ENCODE measurements at regions not wholly inside any gene's neighbourhood (a gene's known extent, or its start where the extent isn't known, plus 50 kb on each side); places are given as distances from the start of the nearest gene placed in this dataset.

- TF ChIP-seq POLR2AphosphoS5 (IDR thresholded peaks at IDR 0.05; ENCODE audit: low read depth, low read length) (no peak), POLR2A (IDR thresholded peaks at IDR 0.05; ENCODE audit: low read depth, low read length) (no peak), TAF1 (IDR thresholded peaks at IDR 0.05; ENCODE audit: low read depth, low read length) (no peak), SPI1 (IDR thresholded peaks at IDR 0.05; ENCODE audit: low read depth, low read length) (no peak), PAX5 (IDR thresholded peaks at IDR 0.05; ENCODE audit: insufficient read depth, low read length, severe bottlenecking) (no peak)
Measured at GRCh38 chr17:444879-445454, 92.4 kb upstream of the RPH3AL start.
